ENCODE measurements at regions not wholly inside any gene's neighbourhood (a gene's known extent, or its start where the extent isn't known, plus 50 kb on each side); places are given as distances from the start of the nearest gene placed in this dataset.

DNA sequence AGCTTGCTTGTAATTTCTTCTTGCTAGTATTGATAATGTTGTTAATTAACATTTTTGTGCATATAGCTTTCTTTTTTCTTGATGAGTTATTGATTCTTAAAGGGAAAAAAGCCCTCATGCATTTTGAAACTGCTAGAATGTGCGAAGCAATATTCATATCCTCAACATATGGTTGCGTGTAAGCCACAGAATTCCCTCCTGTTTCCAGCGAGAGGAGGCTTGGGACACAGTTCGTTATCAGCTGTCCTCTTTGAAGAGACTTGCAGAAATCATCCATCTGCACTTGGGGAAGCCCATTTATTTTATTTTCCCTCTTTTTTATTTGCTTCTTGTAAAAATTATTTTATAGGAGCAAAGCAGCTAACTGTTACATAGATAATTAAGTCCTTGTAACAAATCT is 398.0 kb downstream of the ADRA2A start:
- no peak for TF ChIP-seq CTCF (conservative IDR thresholded peaks at IDR 0.05)
- no peak for TF ChIP-seq EZH2 (IDR thresholded peaks at IDR 0.05; ENCODE audit: low read depth)
